ENCODE measurements at regions not wholly inside any gene's neighbourhood (a gene's known extent, or its start where the extent isn't known, plus 50 kb on each side); places are given as distances from the start of the nearest gene placed in this dataset.
A peak's percentile ranks its signal among the peaks of the same experiment; 100 is the strongest.
"Not testable (repeated sequence)": the region's sequence is repeated elsewhere in the genome, so short reads cannot be mapped to it uniquely, and the experiment has no call there.

GRCh38 chr4:17008834-17009345 is 110.4 kb upstream of the LDB2 start:
- DNase-seq (ENCODE audit: low read depth) = no peak

GRCh38 chr4:17003606-17004392 is 105.4 kb upstream of the LDB2 start:
- DNase-seq (ENCODE audit: low read depth) = not testable (repeated sequence)

GRCh38 chr4:16995451-16995850 is 97.0 kb upstream of the LDB2 start:
- no peak for DNase-seq (ENCODE audit: low read depth)

GRCh38 chr4:16993956-16994840 is 95.8 kb upstream of the LDB2 start:
- no peak for DNase-seq (ENCODE audit: low read depth)

GRCh38 chr4:16992566-16993225 is 94.3 kb upstream of the LDB2 start:
- DNase-seq (ENCODE audit: low read depth) = no peak

GRCh38 chr4:16991450-16991849 is 93.0 kb upstream of the LDB2 start:
- no peak for DNase-seq (ENCODE audit: low read depth)

- DNase-seq (ENCODE audit: low read depth) = no peak
These were observed 90.9 kb upstream of the LDB2 start for GRCh38 chr4:16989371-16989770.

GRCh38 chr4:16988814-16989213 is 90.4 kb upstream of the LDB2 start:
- DNase-seq (ENCODE audit: low read depth) = no peak

GRCh38 chr4:16977081-16977480 is 78.6 kb upstream of the LDB2 start:
- DNase-seq (ENCODE audit: low read depth) = no peak

GRCh38 chr4:16969696-16970135 is 71.3 kb upstream of the LDB2 start:
- peak; percentile 27 for DNase-seq (ENCODE audit: low read depth)

- DNase-seq (ENCODE audit: low read depth) = peak; percentile 31
These were observed 69.3 kb upstream of the LDB2 start for GRCh38 chr4:16967722-16968121.

- DNase-seq (ENCODE audit: low read depth) = no peak
These were observed 60.9 kb upstream of the LDB2 start for GRCh38 chr4:16959305-16959704.

GRCh38 chr4:16952896-16953630 is 54.6 kb upstream of the LDB2 start:
- DNase-seq (ENCODE audit: low read depth) = no peak

GRCh38 chr4:16952462-16952871 is 54.0 kb upstream of the LDB2 start:
- peak; percentile 9 for DNase-seq (ENCODE audit: low read depth)
